OCI-LY1 (cell line): ENCODE measurements at regions not wholly inside any gene's neighbourhood (a gene's known extent, or its start where the extent isn't known, plus 50 kb on each side); places are given as distances from the start of the nearest gene placed in this dataset.
A peak's percentile ranks its signal among the peaks of the same experiment; 100 is the strongest.

Source experiments
- H2AFZ ChIP-seq: fragments of 200-600 bp; sonication (generic), shearing (Covaris generic); 2 replicates; pipeline ENCODE4 v1.6.0; 2014; ENCODE audit warnings: antibody characterized with exemption, mild to moderate bottlenecking, low read length
- H3F3A ChIP-seq: fragments of 200-600 bp; sonication (generic), shearing (Covaris generic); 2 replicates; pipeline ENCODE4 v1.6.0; 2014; ENCODE audit warnings: mild to moderate bottlenecking, antibody characterized with exemption, low read length, moderate library complexity; ENCODE audit not compliant: insufficient read depth
- H3K27ac ChIP-seq: fragments of 200-600 bp; sonication (generic); 2 replicates; pipeline ENCODE4 v1.5.1; 2014; ENCODE audit warnings: low read length, mixed run types, mild to moderate bottlenecking, low read depth; ENCODE audit not compliant: poor library complexity, severe bottlenecking
- H3K27me3 ChIP-seq: fragments of 200-600 bp; sonication (generic); 2 replicates; pipeline ENCODE4 v1.6.0; 2014; ENCODE audit warnings: antibody characterized with exemption, mild to moderate bottlenecking, low read length, moderate library complexity; ENCODE audit not compliant: insufficient read depth
- H3K36me3 ChIP-seq: fragments of 200-600 bp; sonication (generic); 2 replicates; pipeline ENCODE4 v1.6.1; 2014; ENCODE audit warnings: mild to moderate bottlenecking, antibody characterized with exemption, low read length, moderate library complexity, mixed read lengths; ENCODE audit not compliant: insufficient read depth
- H3K4me1 ChIP-seq: fragments of 200-600 bp; sonication (generic); 2 replicates; pipeline ENCODE4 v1.5.1; 2014; ENCODE audit warnings: mild to moderate bottlenecking, low read length, moderate library complexity; ENCODE audit not compliant: insufficient read depth, severe bottlenecking
- H3K4me2 ChIP-seq: fragments of 200-600 bp; sonication (generic), shearing (Covaris generic); 2 replicates; pipeline ENCODE4 v1.6.1; 2014; ENCODE audit warnings: low read length
- H3K4me3 ChIP-seq: fragments of 200-600 bp; sonication (generic); 2 replicates; pipeline ENCODE4 v1.5.1; 2014; ENCODE audit warnings: low read length, low read depth, mild to moderate bottlenecking, mixed read lengths; ENCODE audit not compliant: poor library complexity, severe bottlenecking
- H3K79me2 ChIP-seq: fragments of 200-600 bp; shearing (Covaris generic); 2 replicates; pipeline ENCODE4 v1.6.1; 2016; ENCODE audit warnings: mixed run types, low read length, mixed read lengths; ENCODE audit not compliant: insufficient read depth
- H3K9ac ChIP-seq: fragments of 200-600 bp; sonication (generic), shearing (Covaris generic); 2 replicates; pipeline ENCODE4 v1.6.1; 2014; ENCODE audit warnings: mild to moderate bottlenecking, low read length, mixed read lengths
- H3K9me2 ChIP-seq: fragments of 200-600 bp; sonication (generic), shearing (Covaris generic); 2 replicates; pipeline ENCODE4 v1.6.1; 2014; ENCODE audit warnings: low read depth, mild to moderate bottlenecking, low read length, mixed read lengths
- H3K9me3 ChIP-seq: fragments of 200-600 bp; shearing (Covaris generic); 2 replicates; pipeline ENCODE4 v1.6.1; 2014; ENCODE audit warnings: low read length, mixed read lengths
- H4K20me1 ChIP-seq: fragments of 200-600 bp; sonication (generic), shearing (Covaris generic); 2 replicates; pipeline ENCODE4 v1.6.0; 2016; ENCODE audit warnings: mild to moderate bottlenecking, low read length; ENCODE audit not compliant: insufficient read depth
- CTCF ChIP-seq: fragments of 200-600 bp; sonication (generic), shearing (Covaris generic); IDR thresholded peaks from 2 replicates; pipeline ENCODE4 v1.5.1; 2017; ENCODE audit warnings: mild to moderate bottlenecking, antibody characterized with exemption, low read length, moderate library complexity, mixed read lengths
- EZH2 ChIP-seq: fragments of 200-600 bp; sonication (generic), shearing (Covaris generic); IDR thresholded peaks from 2 replicates; pipeline ENCODE4 v1.8.0; 2017; ENCODE audit warnings: borderline replicate concordance, mixed run types, mild to moderate bottlenecking, antibody characterized with exemption, low read length, moderate library complexity, mixed read lengths

- Histone ChIP-seq H3K79me2 (no peaks in the 10 kb centered on the region), H3K27me3 (no peaks in the 10 kb centered on the region), H4K20me1 (no peaks in the 10 kb centered on the region), H3K27ac (no peak overlapping the region), H3K4me3 (no peak overlapping the region), H3K9ac (no peak overlapping the region), H3K4me1 (no peaks in the 10 kb centered on the region), H3K9me2 (no peaks in the 10 kb centered on the region), H3K9me3 (no peaks in the 10 kb centered on the region), H3K36me3 (no peaks in the 10 kb centered on the region), H3F3A (no peaks in the 10 kb centered on the region), H3K4me2 (no peak overlapping the region), H2AFZ (no peak overlapping the region)
- TF ChIP-seq EZH2 (no peak), CTCF (peak; percentile 64)
Observed at GRCh38 chr13:83780227-83780626, 102.0 kb downstream of the SLITRK1 start.

GRCh38 chr13:83773961-83774360 is 108.3 kb downstream of the SLITRK1 start:
- Histone ChIP-seq H3K4me1 (no peaks in the 10 kb centered on the region), H4K20me1 (no peaks in the 10 kb centered on the region), H3K27ac (no peak overlapping the region), H3K9me3 (no peaks in the 10 kb centered on the region), H3K9me2 (no peaks in the 10 kb centered on the region), H3K27me3 (no peaks in the 10 kb centered on the region), H3K79me2 (no peaks in the 10 kb centered on the region), H3K9ac (no peak overlapping the region), H2AFZ (no peak overlapping the region), H3K4me3 (no peak overlapping the region), H3K36me3 (no peaks in the 10 kb centered on the region), H3F3A (no peaks in the 10 kb centered on the region), H3K4me2 (no peak overlapping the region)
- TF ChIP-seq EZH2 (no peak), CTCF (no peak)

GRCh38 chr13:83765796-83766195 is 116.5 kb downstream of the SLITRK1 start:
- no peaks in the 10 kb centered on the region for H3F3A ChIP-seq
- no peaks in the 10 kb centered on the region for H3K27me3 ChIP-seq
- H3K79me2 ChIP-seq, result no peaks in the 10 kb centered on the region
- no peaks in the 10 kb centered on the region for H3K36me3 ChIP-seq
- H3K9ac ChIP-seq, result no peak overlapping the region
- H2AFZ ChIP-seq, result no peak overlapping the region
- no peak overlapping the region for H3K27ac ChIP-seq
- H3K4me2 ChIP-seq, result no peak overlapping the region
- no peaks in the 10 kb centered on the region for H3K4me1 ChIP-seq
- H4K20me1 ChIP-seq, result no peaks in the 10 kb centered on the region
- H3K4me3 ChIP-seq, result no peak overlapping the region
- no peaks in the 10 kb centered on the region for H3K9me2 ChIP-seq
- TF ChIP-seq CTCF (no peak), EZH2 (no peak)
- no peaks in the 10 kb centered on the region for H3K9me3 ChIP-seq
